ENCODE measurements at regions not wholly inside any gene's neighbourhood (a gene's known extent, or its start where the extent isn't known, plus 50 kb on each side); places are given as distances from the start of the nearest gene placed in this dataset.

DNA sequence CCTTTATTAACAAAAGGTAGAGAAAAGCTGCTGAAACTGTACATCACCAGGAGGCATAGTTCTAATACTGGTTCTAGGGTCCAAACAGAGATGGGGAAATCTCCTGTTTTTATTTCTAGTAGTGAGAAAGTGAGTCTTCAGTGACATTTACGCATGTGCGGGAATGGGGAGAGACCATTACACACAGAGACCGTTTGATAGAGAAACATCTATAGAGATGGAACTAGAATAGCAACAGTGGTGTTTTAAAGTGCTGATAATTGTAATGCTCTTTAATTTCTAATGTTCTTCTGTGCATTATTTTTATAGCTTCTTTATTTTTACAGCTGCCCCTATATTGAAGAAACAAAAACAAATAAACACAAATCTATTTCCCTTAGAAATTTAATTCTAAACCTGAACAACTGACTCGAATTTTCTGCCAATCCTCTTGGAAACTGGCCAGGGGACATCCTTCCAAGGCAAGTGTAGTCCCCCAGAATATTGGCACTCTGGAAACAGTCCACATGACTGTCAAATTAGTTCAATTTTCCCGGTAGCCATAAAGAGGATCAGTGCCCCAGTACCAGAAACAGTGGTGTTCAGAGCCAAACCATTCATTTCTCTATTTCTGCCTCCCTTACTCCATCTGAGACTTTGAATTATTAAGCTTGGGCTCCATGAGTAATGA lies 260.9 kb downstream of the ICOS start:
- intact Hi-C loops (cut with DNase I; ENCODE audit: low total_unique reads), result no loop called here
- in situ Hi-C loops (cut with MboI; ENCODE audit: low sequenced_read_pairs in 4 of 4), result no loop called here
- H3K4me3 ChIP-seq, result no peak overlapping the region
- DNase-seq, result no peak
- no peaks in the 10 kb centered on the region for H3K27me3 ChIP-seq
- H3K9me3 ChIP-seq, result no peaks in the 10 kb centered on the region
- no peak for ATAC-seq
- TF ChIP-seq CTCF (IDR thresholded peaks at IDR 0.05 in 4 of 5, conservative IDR thresholded peaks at IDR 0.05 in 1 of 5), result no peak
- no peak for TF ChIP-seq POLR2A (IDR thresholded peaks at IDR 0.05)
- H3K4me1 ChIP-seq, result no peaks in the 10 kb centered on the region
- no peaks in the 10 kb centered on the region for H3K36me3 ChIP-seq
- no peak overlapping the region for H3K27ac ChIP-seq

- H3K9me3 ChIP-seq, result no peaks in the 10 kb centered on the region
- intact Hi-C loops (cut with DNase I; ENCODE audit: low total_unique reads) (no loop called here), in situ Hi-C loops (cut with MboI; ENCODE audit: low sequenced_read_pairs in 4 of 4) (no loop called here)
- H3K4me3 ChIP-seq, result no peak overlapping the region
- no peaks in the 10 kb centered on the region for H3K27me3 ChIP-seq
- no peaks in the 10 kb centered on the region for H3K36me3 ChIP-seq
- no peaks in the 10 kb centered on the region for H3K4me1 ChIP-seq
- H3K27ac ChIP-seq, result no peak overlapping the region
- ATAC-seq, result no peak
- no peak for DNase-seq
- no peak for TF ChIP-seq POLR2A (IDR thresholded peaks at IDR 0.05)
- no peak for TF ChIP-seq CTCF (IDR thresholded peaks at IDR 0.05 in 4 of 5, conservative IDR thresholded peaks at IDR 0.05 in 1 of 5)
Observed at GRCh38 chr2:204199357-204199756, 262.8 kb downstream of the ICOS start.

GRCh38 chr2:204201507-204201906 lies 264.9 kb downstream of the ICOS start:
- in situ Hi-C loops (cut with MboI; ENCODE audit: low sequenced_read_pairs in 4 of 4), result no loop called here
- Histone ChIP-seq H3K4me1 (no peaks in the 10 kb centered on the region), H3K27ac (no peak overlapping the region), H3K36me3 (no peaks in the 10 kb centered on the region), H3K4me3 (no peak overlapping the region), H3K9me3 (no peaks in the 10 kb centered on the region), H3K27me3 (no peaks in the 10 kb centered on the region)
- TF ChIP-seq POLR2A (IDR thresholded peaks at IDR 0.05), result no peak
- no peak for TF ChIP-seq CTCF (IDR thresholded peaks at IDR 0.05 in 4 of 5, conservative IDR thresholded peaks at IDR 0.05 in 1 of 5)
- intact Hi-C loops (cut with DNase I; ENCODE audit: low total_unique reads), result no loop called here
- DNase-seq, result no peak
- no peak for ATAC-seq

GRCh38 chr2:204202253-204202652 lies 265.7 kb downstream of the ICOS start:
- no peak overlapping the region for H3K27ac ChIP-seq
- H3K36me3 ChIP-seq, result no peaks in the 10 kb centered on the region
- H3K4me3 ChIP-seq, result no peak overlapping the region
- ATAC-seq (no peak), DNase-seq (no peak)
- no peaks in the 10 kb centered on the region for H3K9me3 ChIP-seq
- intact Hi-C loops (cut with DNase I; ENCODE audit: low total_unique reads), result no loop called here
- H3K4me1 ChIP-seq, result no peaks in the 10 kb centered on the region
- TF ChIP-seq POLR2A (IDR thresholded peaks at IDR 0.05) (no peak), CTCF (IDR thresholded peaks at IDR 0.05 in 4 of 5, conservative IDR thresholded peaks at IDR 0.05 in 1 of 5) (no peak)
- in situ Hi-C loops (cut with MboI; ENCODE audit: low sequenced_read_pairs in 4 of 4), result no loop called here
- H3K27me3 ChIP-seq, result no peaks in the 10 kb centered on the region

DNA sequence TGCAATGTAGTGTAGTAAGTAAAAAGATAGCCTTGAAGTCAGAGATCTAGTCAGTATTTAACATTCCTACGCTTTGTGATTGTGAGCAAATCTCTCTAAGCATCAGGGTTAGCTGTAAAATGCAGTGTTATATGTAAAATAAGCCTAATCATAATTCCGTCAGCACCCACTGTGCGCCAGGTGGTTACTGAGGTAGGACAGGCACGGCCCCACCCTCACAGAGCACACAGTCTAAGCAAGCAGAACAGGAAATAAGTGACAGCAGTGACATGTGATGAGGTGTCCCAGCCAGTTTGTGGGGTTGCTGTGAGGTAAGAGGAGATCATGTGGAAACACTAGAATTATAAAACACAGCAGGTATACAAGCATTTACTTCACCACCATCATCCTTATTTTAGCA lies 267.1 kb downstream of the ICOS start:
- Histone ChIP-seq H3K9me3 (no peaks in the 10 kb centered on the region), H3K4me3 (no peak overlapping the region), H3K4me1 (no peaks in the 10 kb centered on the region), H3K36me3 (no peaks in the 10 kb centered on the region), H3K27me3 (no peaks in the 10 kb centered on the region), H3K27ac (no peak overlapping the region)
- in situ Hi-C loops (cut with MboI; ENCODE audit: low sequenced_read_pairs in 4 of 4) (no loop called here), intact Hi-C loops (cut with DNase I; ENCODE audit: low total_unique reads) (no loop called here)
- DNase-seq (no peak), ATAC-seq (no peak)
- TF ChIP-seq POLR2A (IDR thresholded peaks at IDR 0.05) (no peak), CTCF (IDR thresholded peaks at IDR 0.05 in 4 of 5, conservative IDR thresholded peaks at IDR 0.05 in 1 of 5) (no peak)
